ENCODE measurements at regions not wholly inside any gene's neighbourhood (a gene's known extent, or its start where the extent isn't known, plus 50 kb on each side); places are given as distances from the start of the nearest gene placed in this dataset.

GRCh38 chr10:121036431-121036830 is 185.3 kb downstream of the WDR11 start:
- no peak for DNase-seq

GRCh38 chr10:121041499-121041898 is 190.3 kb downstream of the WDR11 start:
- DNase-seq: no peak

- DNase-seq: no peak
Measured at GRCh38 chr10:121041906-121042305, 190.7 kb downstream of the WDR11 start.

DNA sequence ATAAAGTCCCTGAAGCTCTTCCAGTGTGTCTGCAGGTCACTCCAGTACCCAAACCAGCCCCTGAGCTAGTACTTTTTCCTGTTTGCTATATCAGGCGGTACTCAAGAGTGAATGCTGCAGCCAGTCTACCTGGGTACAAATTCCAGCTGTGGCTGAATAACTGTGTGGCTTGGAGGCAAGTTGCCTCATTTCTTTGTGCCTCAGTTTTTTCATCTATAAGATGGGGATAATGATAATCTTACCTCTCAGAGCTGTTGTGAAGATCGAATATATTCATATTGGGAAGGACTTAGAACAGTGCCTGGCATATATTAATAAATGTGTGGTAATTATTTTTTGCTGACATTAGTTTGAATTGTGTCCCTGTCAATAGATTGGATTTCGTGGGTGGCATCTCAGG is 191.2 kb downstream of the WDR11 start:
- DNase-seq: no peak

DNA sequence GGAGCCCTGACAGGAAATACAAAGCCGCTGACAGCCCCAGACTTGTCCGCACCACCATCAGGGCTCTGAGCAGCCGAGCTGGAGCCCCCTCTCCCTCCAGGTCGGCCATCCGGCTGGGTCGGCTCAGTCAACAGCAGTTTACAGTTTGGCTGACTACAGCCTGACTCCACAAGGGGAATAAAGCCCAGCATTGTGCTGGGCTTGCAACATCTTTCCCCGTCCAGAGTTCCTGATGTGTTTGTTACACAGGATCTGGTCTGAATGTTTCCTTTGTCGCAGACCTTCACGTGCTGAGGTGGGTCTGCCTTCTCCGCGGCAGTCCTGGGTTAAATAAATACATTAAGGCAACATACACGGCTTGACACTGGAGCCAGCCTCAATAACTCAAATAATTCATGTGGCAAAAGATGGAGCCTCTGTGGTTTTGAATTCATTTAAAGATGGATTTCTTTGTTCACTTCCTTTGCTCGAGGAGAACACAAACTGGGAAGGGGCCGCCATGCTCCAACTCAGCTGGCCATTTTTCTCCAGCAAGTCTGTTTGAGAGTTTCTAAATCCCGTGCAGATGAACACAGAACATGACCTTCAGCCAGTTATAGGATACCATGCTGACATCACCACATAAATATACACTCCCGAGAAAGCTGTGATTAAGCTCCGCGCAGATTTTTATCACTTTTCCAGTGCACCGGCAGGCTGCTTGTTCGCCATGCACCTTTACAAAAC is 192.1 kb downstream of the WDR11 start:
- no peak for DNase-seq

DNA sequence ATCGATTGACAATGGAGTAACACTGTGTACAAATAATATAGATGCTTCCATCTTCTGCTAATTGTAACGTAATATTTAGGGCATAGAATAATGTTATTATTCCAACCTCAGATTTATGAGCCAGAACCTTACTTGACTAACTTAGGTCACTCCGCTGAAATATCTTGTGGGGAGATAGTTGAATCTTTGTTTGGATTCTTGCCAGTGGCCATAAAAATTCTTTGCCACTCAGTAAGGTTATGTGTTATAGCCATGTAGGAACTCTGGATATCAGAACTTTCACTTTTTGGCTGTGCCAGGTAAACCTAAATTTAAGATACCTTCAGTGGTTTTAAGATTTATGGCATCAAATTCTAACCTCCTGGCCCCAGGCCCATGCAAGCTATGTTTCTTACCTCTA is 197.6 kb downstream of the WDR11 start:
- no peak for DNase-seq

- no peak for DNase-seq
Measured at GRCh38 chr10:121049489-121049888, 198.3 kb downstream of the WDR11 start.

DNA sequence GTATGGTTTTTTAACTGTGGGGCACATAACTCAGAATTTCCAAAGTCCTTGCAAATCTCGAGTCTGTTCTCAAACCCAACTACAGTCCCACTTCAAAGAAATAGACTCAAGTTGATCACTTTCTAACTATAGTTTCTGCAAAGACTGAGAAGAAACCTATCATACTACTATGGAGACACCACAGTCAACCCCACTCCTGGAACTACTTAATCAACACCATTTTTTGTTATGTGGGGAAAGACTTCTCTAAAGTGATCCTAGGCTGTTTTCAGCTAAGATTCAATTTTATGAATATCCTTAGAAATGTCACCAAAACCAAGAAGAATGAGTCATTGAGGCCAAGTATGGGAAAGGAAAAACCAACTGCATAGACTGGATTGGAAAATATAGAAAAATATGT is 198.8 kb downstream of the WDR11 start:
- DNase-seq: no peak

GRCh38 chr10:121051171-121051570 is 200.0 kb downstream of the WDR11 start:
- no peak for DNase-seq

GRCh38 chr10:121051696-121052279 is 200.6 kb downstream of the WDR11 start:
- DNase-seq: no peak

DNA sequence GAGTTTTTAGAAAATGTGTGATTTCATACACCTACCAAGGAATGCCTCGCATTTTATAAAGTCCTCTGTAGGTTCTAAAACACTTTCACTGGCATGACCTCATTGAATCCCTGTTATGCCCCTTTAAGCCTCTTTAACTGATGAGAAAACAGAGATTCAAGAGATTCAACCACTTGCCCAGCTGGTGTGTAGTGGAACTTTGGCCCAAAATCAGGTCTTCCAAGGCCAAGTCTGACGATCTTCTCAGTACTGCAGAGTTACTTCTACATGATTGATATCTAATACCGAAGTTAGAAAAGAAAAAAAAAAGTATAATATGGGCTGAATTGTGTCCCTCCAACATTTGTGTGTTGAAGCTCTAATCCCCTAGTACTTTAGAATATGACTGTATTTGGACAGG is 202.0 kb downstream of the WDR11 start:
- DNase-seq: no peak

GRCh38 chr10:121054874-121055273 is 203.7 kb downstream of the WDR11 start:
- DNase-seq: no peak

DNA sequence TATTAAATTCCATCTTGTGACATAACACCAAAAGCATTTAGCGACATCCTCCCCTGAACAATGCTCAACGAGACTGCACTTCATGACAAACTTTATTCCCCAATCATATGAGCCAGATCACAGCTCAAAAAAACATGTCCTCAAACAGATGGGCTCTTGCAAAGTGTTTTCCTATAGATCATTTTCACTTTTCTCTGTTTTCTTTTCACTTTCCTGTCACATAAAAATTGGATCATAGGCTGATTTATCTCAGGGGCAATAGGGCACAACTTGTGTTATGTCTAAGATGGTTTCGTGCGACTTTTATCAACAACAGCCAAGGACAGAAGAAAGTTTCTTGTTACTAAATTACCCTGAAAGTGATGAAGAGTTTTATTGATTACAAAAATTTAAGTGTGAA is 206.1 kb downstream of the WDR11 start:
- DNase-seq: no peak

- DNase-seq: no peak
Measured at GRCh38 chr10:121058082-121058481, 206.9 kb downstream of the WDR11 start.

DNA sequence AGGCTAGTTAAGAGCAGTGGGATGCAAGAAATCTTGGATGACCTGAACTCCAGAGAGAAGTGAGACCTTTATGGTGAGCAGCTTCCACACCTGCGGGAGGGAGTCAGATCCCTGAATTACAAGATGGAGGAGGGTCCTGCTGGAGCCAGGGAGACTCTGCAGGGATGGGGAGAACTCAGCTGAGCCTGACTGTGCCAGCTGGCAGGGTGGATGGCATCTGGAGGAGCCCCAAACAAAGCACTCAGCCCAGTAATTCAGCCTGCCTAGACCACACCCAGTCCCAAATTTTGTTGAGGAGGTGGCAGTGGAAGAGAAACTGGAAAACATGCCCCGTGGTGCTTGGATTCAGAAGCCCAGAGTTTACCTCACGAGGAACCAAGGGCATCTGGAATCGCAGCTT is 208.2 kb downstream of the WDR11 start:
- no peak for DNase-seq

GRCh38 chr10:121062115-121062514 is 211.0 kb downstream of the WDR11 start:
- DNase-seq: no peak

- DNase-seq: no peak
Measured at GRCh38 chr10:121063744-121064143, 212.6 kb downstream of the WDR11 start.

- no peak for DNase-seq
Measured at GRCh38 chr10:121064491-121064890, 213.3 kb downstream of the WDR11 start.

DNA sequence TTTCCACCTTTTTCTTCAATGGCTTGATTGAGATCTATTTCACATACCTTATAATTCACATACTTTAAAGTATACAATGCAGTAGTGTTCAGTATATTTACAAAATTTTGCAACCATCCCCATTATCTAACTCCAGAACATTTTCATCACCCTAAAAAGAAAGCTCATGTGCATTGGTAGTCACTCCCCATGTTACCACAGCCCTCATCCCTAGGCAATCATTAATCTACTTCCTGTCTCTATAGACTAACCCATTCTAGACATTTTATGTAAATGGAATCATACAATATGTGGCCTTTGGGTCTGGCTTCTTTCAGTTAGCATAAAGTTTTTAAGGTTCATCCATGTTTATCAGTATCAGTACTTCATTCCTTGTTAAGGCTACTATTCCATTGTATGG is 214.2 kb downstream of the WDR11 start:
- no peak for DNase-seq

DNA sequence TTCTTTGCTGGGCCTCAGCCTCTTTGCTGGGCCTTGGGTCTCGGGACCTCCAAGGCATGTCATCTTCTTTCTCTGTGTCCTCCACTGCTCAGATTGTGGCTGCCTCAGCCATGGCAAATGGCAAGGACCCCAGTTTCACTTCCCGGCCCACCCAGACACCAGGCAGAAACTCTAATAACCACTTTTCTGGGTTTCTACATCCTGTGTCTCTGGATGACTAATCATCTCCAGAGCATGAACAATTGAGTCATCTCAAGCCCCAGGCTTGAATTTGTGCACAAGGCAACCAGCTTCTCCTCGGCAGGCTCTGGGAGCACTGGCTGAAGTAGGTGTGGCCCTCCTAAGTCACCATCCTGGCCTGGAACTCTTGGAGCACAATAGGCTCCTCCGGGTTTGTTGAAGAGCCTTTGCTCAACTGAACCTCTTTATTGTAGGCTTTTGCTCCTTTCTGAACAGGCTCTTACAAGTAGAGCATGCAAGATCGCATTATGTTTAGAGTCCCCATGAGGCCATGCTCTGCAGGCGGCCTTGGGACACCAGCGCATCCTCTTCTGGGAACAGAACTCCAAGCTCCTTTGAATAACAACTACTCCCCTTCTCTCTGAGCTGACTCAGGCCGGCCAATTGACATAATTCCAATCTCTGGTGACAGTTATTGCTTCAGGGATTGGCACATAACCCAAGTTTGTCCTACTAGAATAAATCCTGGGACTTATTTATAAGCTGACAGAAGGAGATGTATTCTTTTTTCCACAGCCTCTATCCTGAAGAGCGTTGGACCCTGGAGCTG is 218.1 kb downstream of the WDR11 start:
- no peak for DNase-seq

DNA sequence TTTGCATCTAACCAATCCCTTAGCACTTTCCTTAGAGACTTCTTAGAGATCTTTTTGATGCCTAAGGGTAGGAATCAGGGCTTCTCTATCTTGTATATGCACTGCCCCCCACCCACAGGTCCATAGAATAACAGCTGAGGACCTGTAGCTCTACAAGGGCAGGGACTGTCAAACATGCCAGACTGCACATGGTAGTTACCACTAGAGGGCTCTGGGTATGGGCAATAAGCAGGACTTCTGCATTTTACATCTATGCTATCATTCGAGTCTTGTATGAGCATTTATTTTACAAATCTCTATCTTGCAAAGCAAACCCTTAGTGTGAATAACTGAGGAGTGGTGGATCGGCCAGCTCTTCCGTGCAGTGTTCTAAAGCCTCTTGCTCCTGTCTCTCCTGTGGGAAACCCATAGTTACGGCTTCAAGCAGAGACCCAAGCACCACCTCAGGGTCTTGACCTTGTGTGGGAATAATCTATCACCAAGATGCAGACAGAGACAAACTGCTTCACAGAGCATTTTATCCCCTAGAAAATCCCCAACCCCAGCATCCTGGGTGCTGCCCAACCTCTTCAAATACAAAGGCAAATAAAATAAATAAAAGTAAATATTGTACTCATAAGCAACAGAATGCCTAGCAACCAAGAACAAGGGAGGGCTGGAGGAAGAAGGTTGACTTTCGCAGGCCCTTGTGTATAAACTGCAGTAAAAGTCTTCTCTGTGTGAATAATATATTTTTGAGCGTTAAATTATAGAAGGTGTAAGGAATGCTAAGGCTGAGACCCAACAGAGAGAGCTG is 219.3 kb downstream of the WDR11 start:
- DNase-seq: no peak

- DNase-seq: no peak
Measured at GRCh38 chr10:121071901-121072300, 220.7 kb downstream of the WDR11 start.

- DNase-seq: no peak
Measured at GRCh38 chr10:121073728-121074127, 222.6 kb downstream of the WDR11 start.

All from CD4-positive, alpha-beta T cell treated with Interferon alpha-2 for 1 hour (primary cell).